Vagina (tissue), 2 donors: ENCODE measurements at regions not wholly inside any gene's neighbourhood (a gene's known extent, or its start where the extent isn't known, plus 50 kb on each side); places are given as distances from the start of the nearest gene placed in this dataset.

ENCODE experiments used
- CTCF ChIP-seq, 3 experiments: fragments of 450-650 bp in 2 of 3; fragments of 200-600 bp in 1 of 3; sonication (generic) in 1 of 3; IDR thresholded peaks; one replicate each; pipeline ENCODE4 v1.5.1; 2017 to 2019; ENCODE audit warnings: antibody characterized with exemption in 3 of 3, mild to moderate bottlenecking in 2 of 3, moderate library complexity in 2 of 3
- POLR2A ChIP-seq, 2 donors: fragments of 450-650 bp; IDR thresholded peaks; one replicate each; pipeline ENCODE4 v1.6.1; 2017; ENCODE audit warnings: antibody characterized with exemption in 2 of 2, mild to moderate bottlenecking in 2 of 2, moderate library complexity in 2 of 2
- POLR2AphosphoS5 ChIP-seq, 2 donors: sonication (generic); formaldehyde crosslinking; IDR thresholded peaks; one replicate each; pipeline ENCODE4 v1.9.0; 2017; ENCODE audit warnings: antibody characterized with exemption in 2 of 2, mild to moderate bottlenecking in 2 of 2, low read depth in 1 of 2; ENCODE audit not compliant: insufficient read depth in 1 of 2

GRCh38 chr10:14409247-14409646, 78.5 kb upstream of the FRMD4A start:
- TF ChIP-seq CTCF (IDR thresholded peaks at IDR 0.05) = no peak
- no peak for TF ChIP-seq POLR2A (IDR thresholded peaks at IDR 0.05)
- no peak for TF ChIP-seq POLR2AphosphoS5 (IDR thresholded peaks at IDR 0.05; ENCODE audit: insufficient read depth in 1 of 2, low read depth in 1 of 2)
